NB4 (cell line): ENCODE measurements at regions not wholly inside any gene's neighbourhood (a gene's known extent, or its start where the extent isn't known, plus 50 kb on each side); places are given as distances from the start of the nearest gene placed in this dataset.

Experiments
- MYC ChIP-seq: IDR thresholded peaks from 2 replicates; pipeline ENCODE4 v1.6.1; 2011; ENCODE audit warnings: low read depth, low read length
- POLR2A ChIP-seq: IDR thresholded peaks from 2 replicates; pipeline ENCODE4 v1.6.1; 2011; ENCODE audit warnings: mild to moderate bottlenecking; ENCODE audit not compliant: insufficient read length; ENCODE audit errors: extremely low read depth
- TF ChIP-seq, protein P1 (sequence below): IDR thresholded peaks from one replicate; pipeline ENCODE4 v1.5.1; 2012; ENCODE audit warnings: low read depth, low read length

DNA sequence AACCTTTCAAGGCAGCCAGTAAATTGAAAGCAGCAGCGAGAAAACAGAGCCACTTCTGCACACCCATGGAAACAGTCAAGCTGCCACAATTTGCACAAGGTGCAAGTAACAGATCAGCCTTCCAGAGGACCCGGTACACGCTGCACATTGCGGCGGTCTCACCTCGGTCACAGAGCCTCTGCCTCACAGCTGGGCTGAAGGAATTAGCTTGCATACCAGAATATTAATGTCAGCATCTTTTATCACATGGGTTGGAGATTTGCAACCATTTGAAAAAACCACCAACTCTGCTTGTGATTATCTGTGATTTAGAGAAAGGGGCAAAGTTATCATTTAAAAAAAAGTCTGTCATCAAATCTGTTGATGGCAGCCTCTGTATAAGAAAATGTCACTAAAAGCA lies 330.5 kb upstream of the TCF4 start:
- TF ChIP-seq, protein P1, sequence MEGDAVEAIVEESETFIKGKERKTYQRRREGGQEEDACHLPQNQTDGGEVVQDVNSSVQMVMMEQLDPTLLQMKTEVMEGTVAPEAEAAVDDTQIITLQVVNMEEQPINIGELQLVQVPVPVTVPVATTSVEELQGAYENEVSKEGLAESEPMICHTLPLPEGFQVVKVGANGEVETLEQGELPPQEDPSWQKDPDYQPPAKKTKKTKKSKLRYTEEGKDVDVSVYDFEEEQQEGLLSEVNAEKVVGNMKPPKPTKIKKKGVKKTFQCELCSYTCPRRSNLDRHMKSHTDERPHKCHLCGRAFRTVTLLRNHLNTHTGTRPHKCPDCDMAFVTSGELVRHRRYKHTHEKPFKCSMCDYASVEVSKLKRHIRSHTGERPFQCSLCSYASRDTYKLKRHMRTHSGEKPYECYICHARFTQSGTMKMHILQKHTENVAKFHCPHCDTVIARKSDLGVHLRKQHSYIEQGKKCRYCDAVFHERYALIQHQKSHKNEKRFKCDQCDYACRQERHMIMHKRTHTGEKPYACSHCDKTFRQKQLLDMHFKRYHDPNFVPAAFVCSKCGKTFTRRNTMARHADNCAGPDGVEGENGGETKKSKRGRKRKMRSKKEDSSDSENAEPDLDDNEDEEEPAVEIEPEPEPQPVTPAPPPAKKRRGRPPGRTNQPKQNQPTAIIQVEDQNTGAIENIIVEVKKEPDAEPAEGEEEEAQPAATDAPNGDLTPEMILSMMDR, result no peak
- TF ChIP-seq POLR2A (no peak), MYC (no peak)
